Gastrocnemius medialis (tissue), 4 donors: ENCODE measurements at regions not wholly inside any gene's neighbourhood (a gene's known extent, or its start where the extent isn't known, plus 50 kb on each side); places are given as distances from the start of the nearest gene placed in this dataset.

Experiments
- POLR2A ChIP-seq, 2 donors: fragments of 450-650 bp; IDR thresholded peaks; one replicate each; pipeline ENCODE4 v1.6.1; 2017; ENCODE audit warnings: antibody characterized with exemption in 2 of 2, mild to moderate bottlenecking in 2 of 2, moderate library complexity in 2 of 2
- TF ChIP-seq, protein P1 (sequence below), 5 experiments: fragments of 450-650 bp in 3 of 5; fragments of 200-600 bp in 2 of 5; sonication (generic) in 2 of 5; IDR thresholded peaks in 4 of 5; conservative IDR thresholded peaks in 1 of 5; 1 replicate in 4 of 5; 2 replicates in 1 of 5; pipeline ENCODE4 v1.5.1; 2016 to 2019; ENCODE audit warnings: antibody characterized with exemption in 5 of 5, mild to moderate bottlenecking in 3 of 5, moderate library complexity in 3 of 5

DNA sequence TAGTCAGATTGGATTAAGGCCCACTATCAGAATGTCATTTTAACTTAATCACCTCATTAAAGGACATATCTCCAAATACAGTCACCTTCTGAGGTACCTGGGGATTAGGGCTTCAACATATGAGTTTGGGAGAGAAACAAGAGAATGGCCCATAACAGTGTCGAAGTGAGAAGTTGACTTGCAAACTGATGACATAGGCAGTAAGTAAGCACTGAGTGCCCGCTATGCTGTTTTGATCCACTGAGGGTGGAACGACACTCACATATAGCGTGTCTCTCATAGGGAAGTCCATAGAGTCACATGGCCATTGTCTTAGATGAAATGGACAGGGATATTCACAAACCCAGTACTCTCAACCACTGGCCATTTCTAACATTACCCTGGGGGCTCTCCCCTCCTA, 264.2 kb downstream of the SAMD5 start:
- TF ChIP-seq, protein P1, sequence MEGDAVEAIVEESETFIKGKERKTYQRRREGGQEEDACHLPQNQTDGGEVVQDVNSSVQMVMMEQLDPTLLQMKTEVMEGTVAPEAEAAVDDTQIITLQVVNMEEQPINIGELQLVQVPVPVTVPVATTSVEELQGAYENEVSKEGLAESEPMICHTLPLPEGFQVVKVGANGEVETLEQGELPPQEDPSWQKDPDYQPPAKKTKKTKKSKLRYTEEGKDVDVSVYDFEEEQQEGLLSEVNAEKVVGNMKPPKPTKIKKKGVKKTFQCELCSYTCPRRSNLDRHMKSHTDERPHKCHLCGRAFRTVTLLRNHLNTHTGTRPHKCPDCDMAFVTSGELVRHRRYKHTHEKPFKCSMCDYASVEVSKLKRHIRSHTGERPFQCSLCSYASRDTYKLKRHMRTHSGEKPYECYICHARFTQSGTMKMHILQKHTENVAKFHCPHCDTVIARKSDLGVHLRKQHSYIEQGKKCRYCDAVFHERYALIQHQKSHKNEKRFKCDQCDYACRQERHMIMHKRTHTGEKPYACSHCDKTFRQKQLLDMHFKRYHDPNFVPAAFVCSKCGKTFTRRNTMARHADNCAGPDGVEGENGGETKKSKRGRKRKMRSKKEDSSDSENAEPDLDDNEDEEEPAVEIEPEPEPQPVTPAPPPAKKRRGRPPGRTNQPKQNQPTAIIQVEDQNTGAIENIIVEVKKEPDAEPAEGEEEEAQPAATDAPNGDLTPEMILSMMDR (IDR thresholded peaks at IDR 0.05 in 4 of 5, conservative IDR thresholded peaks at IDR 0.05 in 1 of 5), result no peak
- TF ChIP-seq POLR2A (IDR thresholded peaks at IDR 0.05), result no peak
